Gastrocnemius medialis (tissue), 4 donors: ENCODE measurements at regions not wholly inside any gene's neighbourhood (a gene's known extent, or its start where the extent isn't known, plus 50 kb on each side); places are given as distances from the start of the nearest gene placed in this dataset.

Source experiments
- ATAC-seq, 2 donors: fragments of 150-250 bp; one replicate each; pipeline ENCODE4 v1.9.1; 2016
- DNase-seq, 2 donors: peaks; one replicate each; pipeline ENCODE4 v3.0.0-alpha.2; 2019
- H3K27ac ChIP-seq, 4 donors: fragments of 200-600 bp; sonication (generic); 1 replicate in 1 of 4; 2 replicates in 3 of 4; pipeline ENCODE4 v1.5.1; 2016 to 2018; ENCODE audit warnings: mild to moderate bottlenecking in 2 of 4, moderate library complexity in 1 of 4
- H3K27me3 ChIP-seq, 3 donors: fragments of 200-600 bp; sonication (generic) in 2 of 3; 1 replicate in 1 of 3; 2 replicates in 2 of 3; pipeline versions ENCODE4 v1.5.1 to v1.6.0; 2016 to 2019; ENCODE audit warnings: mild to moderate bottlenecking in 1 of 3, moderate library complexity in 1 of 3
- H3K36me3 ChIP-seq, 2 donors: fragments of 200-600 bp; sonication (generic) in 1 of 2; one replicate each; pipeline ENCODE4 v1.5.1; 2017 to 2018
- H3K4me1 ChIP-seq, 2 donors: fragments of 200-600 bp; sonication (generic) in 1 of 2; one replicate each; pipeline ENCODE4 v1.5.1; 2016 to 2017; ENCODE audit warnings: mild to moderate bottlenecking in 2 of 2
- H3K4me3 ChIP-seq, 4 donors: fragments of 200-600 bp; sonication (generic) in 3 of 4; 1 replicate in 1 of 4; 2 replicates in 3 of 4; pipeline ENCODE4 v1.5.1; 2016 to 2019; ENCODE audit warnings: mild to moderate bottlenecking in 2 of 4
- H3K9me3 ChIP-seq, 3 donors: fragments of 200-600 bp; sonication (generic) in 2 of 3; 1 replicate in 1 of 3; 2 replicates in 2 of 3; pipeline ENCODE4 v1.5.1; 2016 to 2019
- CTCF ChIP-seq, 5 experiments: fragments of 450-650 bp in 3 of 5; fragments of 200-600 bp in 2 of 5; sonication (generic) in 2 of 5; IDR thresholded peaks in 4 of 5; conservative IDR thresholded peaks in 1 of 5; 1 replicate in 4 of 5; 2 replicates in 1 of 5; pipeline ENCODE4 v1.5.1; 2016 to 2019; ENCODE audit warnings: antibody characterized with exemption in 5 of 5, mild to moderate bottlenecking in 3 of 5, moderate library complexity in 3 of 5
- POLR2A ChIP-seq, 2 donors: fragments of 450-650 bp; IDR thresholded peaks; one replicate each; pipeline ENCODE4 v1.6.1; 2017; ENCODE audit warnings: antibody characterized with exemption in 2 of 2, mild to moderate bottlenecking in 2 of 2, moderate library complexity in 2 of 2
- in situ Hi-C, 4 donors: fragments of 200-750 bp; cut with MboI; loops; one replicate each; pipeline versions ENCODE4 v1.15.0 to v1.8.0; 2017; ENCODE audit warnings: low sequenced_read_pairs in 4 of 4
- intact Hi-C: fragments of 100-400 bp; cut with DNase I; formaldehyde crosslinking; loops from one replicate; pipeline ENCODE4 v1.15.1; 2023; ENCODE audit warnings: low total_unique reads

DNA sequence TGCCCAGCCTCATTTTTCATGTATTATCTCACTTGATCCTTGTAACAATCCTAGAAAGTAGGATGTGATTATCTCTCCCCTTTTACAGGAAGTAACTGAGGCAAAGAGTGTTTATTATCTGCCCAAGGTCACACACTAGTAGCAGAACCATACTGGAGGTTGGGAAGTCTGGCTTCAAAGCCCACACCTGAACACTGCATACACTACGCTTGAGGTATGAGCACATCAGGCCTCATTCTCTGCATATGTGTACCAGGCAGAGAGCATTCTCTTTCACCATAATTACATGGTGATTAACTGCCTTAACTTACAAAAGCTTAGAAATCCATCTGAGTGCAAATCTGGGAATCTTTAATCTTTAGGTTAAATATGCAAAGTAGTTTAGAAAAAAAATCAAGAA is 361.8 kb downstream of the MFSD1 start:
- Histone ChIP-seq H3K27ac (no peak overlapping the region), H3K4me3 (no peak overlapping the region), H3K36me3 (no peaks in the 10 kb centered on the region), H3K9me3 (no peaks in the 10 kb centered on the region), H3K27me3 (no peaks in the 10 kb centered on the region), H3K4me1 (no peaks in the 10 kb centered on the region)
- DNase-seq (no peak), ATAC-seq (no peak)
- intact Hi-C loops (no loop called here), in situ Hi-C loops (no loop called here)
- TF ChIP-seq POLR2A (IDR thresholded peaks at IDR 0.05), result no peak
- TF ChIP-seq CTCF (IDR thresholded peaks at IDR 0.05 in 4 of 5, conservative IDR thresholded peaks at IDR 0.05 in 1 of 5), result no peak

GRCh38 chr3:159165961-159166360 is 364.1 kb downstream of the MFSD1 start:
- intact Hi-C loops (no loop called here), in situ Hi-C loops (no loop called here)
- H3K4me1 ChIP-seq, result peaks cover 0 to 11% of the 10 kb centered on the region in 2 donors
- no peaks in the 10 kb centered on the region for H3K9me3 ChIP-seq
- ATAC-seq, result no peak
- no peak for DNase-seq
- H3K4me3 ChIP-seq, result no peak overlapping the region
- H3K27ac ChIP-seq, result no peak overlapping the region
- no peaks in the 10 kb centered on the region for H3K36me3 ChIP-seq
- no peaks in the 10 kb centered on the region for H3K27me3 ChIP-seq
- TF ChIP-seq POLR2A (IDR thresholded peaks at IDR 0.05), result no peak
- no peak for TF ChIP-seq CTCF (IDR thresholded peaks at IDR 0.05 in 4 of 5, conservative IDR thresholded peaks at IDR 0.05 in 1 of 5)

DNA sequence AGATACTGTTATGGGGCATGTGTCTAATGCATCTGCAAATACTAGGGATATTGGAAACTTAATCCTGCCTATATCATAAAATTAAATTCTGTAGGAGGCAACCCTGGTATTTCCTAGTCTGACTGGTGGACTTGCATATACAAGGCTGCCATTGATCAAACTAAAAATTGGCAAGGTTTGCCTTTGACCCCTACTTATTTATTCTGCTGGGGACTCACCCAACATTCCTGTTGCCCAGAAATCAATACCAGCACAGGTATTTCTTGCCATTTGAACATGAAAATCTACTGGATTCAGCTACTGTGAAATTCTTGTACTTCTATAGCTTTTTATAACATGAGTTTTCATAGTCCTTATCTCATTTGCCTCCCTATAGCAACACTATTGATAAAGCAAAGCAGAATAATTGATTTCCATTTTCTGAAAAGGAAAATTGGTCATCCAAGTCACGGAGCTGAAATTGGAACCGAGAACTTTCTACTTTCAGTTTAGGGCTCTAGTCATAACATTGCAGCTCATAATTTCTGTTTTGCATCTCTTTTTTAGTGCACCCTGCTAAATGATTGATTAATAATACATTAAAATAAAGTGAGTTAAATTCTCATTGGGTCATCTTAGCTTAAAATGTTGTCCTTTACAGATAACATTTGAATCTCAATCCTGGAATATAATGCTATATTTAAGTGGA is 365.2 kb downstream of the MFSD1 start:
- Histone ChIP-seq H3K36me3 (no peaks in the 10 kb centered on the region), H3K9me3 (no peaks in the 10 kb centered on the region), H3K4me3 (no peak overlapping the region), H3K4me1 (peaks cover 0 to 11% of the 10 kb centered on the region in 2 donors), H3K27ac (no peak overlapping the region), H3K27me3 (no peaks in the 10 kb centered on the region)
- in situ Hi-C loops (no loop called here), intact Hi-C loops (no loop called here)
- DNase-seq (no peak), ATAC-seq (no peak)
- TF ChIP-seq CTCF (IDR thresholded peaks at IDR 0.05 in 4 of 5, conservative IDR thresholded peaks at IDR 0.05 in 1 of 5), result no peak
- TF ChIP-seq POLR2A (IDR thresholded peaks at IDR 0.05), result no peak

GRCh38 chr3:159168788-159169187 is 366.9 kb downstream of the MFSD1 start:
- TF ChIP-seq POLR2A (IDR thresholded peaks at IDR 0.05) (no peak), CTCF (IDR thresholded peaks at IDR 0.05 in 4 of 5, conservative IDR thresholded peaks at IDR 0.05 in 1 of 5) (no peak)
- H3K27ac ChIP-seq, result no peak overlapping the region
- H3K9me3 ChIP-seq, result no peaks in the 10 kb centered on the region
- ATAC-seq (no peak), DNase-seq (no peak)
- in situ Hi-C loops (no loop called here), intact Hi-C loops (no loop called here)
- H3K36me3 ChIP-seq, result no peaks in the 10 kb centered on the region
- no peaks in the 10 kb centered on the region for H3K27me3 ChIP-seq
- peaks cover 0 to 11% of the 10 kb centered on the region in 2 donors for H3K4me1 ChIP-seq
- H3K4me3 ChIP-seq, result no peak overlapping the region

GRCh38 chr3:159169828-159170227 is 368.0 kb downstream of the MFSD1 start:
- DNase-seq, result no peak
- no peak for TF ChIP-seq CTCF (IDR thresholded peaks at IDR 0.05 in 4 of 5, conservative IDR thresholded peaks at IDR 0.05 in 1 of 5)
- no peak for TF ChIP-seq POLR2A (IDR thresholded peaks at IDR 0.05)
- Histone ChIP-seq H3K9me3 (no peaks in the 10 kb centered on the region), H3K4me1 (peaks cover 0 to 11% of the 10 kb centered on the region in 2 donors), H3K27me3 (no peaks in the 10 kb centered on the region), H3K4me3 (no peak overlapping the region), H3K27ac (no peak overlapping the region), H3K36me3 (no peaks in the 10 kb centered on the region)
- intact Hi-C loops, result no loop called here
- no peak for ATAC-seq
- in situ Hi-C loops, result no loop called here
